ENCODE measurements at regions not wholly inside any gene's neighbourhood (a gene's known extent, or its start where the extent isn't known, plus 50 kb on each side); places are given as distances from the start of the nearest gene placed in this dataset.
"Not testable (repeated sequence)": the region's sequence is repeated elsewhere in the genome, so short reads cannot be mapped to it uniquely, and the experiment has no call there.

DNA sequence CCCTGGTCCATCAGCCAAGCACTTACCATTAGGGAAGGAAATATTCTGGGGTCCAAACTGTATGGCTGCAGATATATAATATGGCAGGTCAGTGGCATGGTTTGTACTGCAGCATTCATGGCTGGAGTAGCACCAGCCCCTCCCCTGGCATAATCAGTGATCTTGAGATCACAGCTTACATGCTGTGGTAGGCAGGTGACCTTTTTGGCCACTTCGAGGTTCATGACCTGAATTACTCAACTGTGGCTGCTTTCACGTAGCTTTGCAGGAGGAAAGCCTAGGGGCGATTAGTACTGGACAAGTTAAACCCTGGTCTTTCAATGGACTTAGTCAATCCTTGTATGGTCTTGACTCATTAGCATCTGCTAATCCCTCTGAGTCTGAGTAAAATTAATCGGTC is 169.8 kb downstream of the SPRY2 start:
- DNase-seq, result no peak

DNA sequence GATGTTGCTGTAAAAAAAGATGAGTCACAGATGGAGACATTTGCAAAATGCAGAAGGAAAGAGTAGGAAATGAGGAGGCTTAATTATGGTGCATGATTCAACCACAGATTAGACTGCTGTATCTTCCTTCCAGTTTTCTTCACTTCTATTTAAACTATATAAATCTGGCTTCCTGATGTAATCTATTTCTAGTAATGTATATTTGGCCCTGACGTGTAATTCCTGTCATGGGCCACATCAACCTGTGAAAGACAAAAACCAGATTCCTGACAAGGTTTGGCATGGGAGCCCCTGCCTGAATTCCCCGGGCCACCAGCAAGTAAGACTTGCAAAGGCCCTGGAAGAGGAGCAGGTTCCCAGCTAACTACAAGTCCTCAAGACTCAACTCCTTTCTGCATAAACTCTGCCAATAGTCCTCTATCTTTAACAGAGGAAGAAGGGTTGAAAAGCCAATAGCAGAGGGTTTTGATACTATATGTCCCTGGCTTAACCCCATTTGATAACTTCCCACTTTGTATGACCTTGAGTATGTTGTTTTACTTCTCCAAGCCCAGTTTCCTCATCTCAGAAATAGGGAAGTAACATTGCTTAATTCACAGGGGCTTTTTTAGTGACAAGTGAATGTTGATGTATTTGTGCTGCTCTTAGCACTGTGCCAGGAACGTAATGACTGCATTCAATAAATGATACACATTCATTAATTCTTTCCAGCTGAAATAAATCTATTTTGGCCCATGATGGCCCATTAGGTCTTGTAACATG is 172.7 kb downstream of the SPRY2 start:
- no peak for DNase-seq

DNA sequence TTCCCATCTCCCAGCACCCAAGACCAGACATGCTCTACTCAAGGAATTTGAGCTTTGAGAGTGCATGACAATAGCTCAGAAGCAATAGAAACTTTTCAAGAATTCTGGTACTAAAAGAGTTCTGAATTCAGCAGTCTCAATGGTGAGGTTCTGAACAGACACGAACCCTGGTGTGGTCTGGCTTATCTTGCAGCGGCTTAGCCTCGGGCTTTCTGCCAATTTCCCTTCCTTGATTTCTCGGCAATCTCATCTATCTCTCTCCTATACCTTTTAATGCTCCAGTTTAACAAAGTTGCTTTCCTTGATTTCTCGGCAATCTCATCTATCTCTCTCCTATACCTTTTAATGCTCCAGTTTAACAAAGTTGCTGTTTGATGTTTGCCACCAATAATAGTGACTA is 174.6 kb downstream of the SPRY2 start:
- no peak for DNase-seq

DNA sequence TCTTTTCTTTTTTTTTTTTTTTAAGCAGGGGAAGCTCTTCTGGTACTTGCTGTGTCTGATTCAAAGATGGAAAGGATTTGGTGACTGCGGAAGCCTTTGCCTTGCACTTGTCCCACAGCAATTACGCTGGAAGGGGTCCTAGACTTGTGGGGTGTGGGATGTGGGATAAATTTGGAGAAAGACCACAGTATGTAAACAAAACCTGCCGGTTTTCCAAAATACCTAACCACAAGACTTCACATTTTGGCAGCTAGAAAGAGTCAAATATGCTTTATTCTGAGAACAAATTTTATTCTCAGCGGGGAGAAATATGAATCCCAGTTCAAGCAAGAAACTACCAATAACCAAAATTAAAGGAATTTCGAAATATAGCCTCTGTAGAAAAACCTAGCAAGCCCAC is 176.5 kb downstream of the SPRY2 start:
- DNase-seq, result no peak

DNA sequence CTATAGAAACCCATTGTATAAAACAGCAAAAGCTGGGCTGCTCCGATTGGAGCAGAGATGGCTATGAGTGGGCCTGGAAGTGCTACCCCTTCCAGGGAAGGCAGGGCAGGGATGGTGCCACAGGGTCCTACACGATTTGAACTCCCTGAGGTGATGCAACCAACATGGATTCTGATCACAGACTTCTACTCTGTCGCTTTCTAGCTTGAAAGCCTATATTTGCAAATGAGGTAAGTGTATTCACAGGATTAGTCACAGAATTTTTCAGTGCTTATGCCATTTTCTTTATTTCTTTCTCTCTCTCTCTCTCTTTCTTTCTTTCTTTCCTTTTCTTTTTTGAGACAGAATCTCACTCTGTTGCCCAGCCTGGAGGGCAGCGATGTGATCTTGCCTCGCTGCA is 179.0 kb downstream of the SPRY2 start:
- DNase-seq, result no peak

DNA sequence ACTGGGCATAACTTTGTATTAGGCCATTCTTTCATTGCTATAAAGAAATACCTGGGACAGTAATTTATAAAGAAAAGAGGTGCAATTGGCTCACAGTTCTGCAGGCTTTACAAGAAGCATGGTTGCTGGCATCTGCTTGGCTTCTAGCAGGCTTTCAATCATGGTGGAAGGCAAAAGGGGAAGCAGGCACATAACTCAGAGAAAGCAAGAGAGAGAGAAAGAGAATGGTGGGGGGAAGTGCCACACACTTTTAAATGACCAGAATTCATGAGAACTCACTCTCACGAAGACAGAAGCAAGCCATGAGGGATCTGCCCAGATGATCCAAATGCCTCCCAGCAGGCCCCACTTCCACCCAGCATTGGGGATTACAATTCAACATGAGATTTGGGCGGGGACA is 179.7 kb downstream of the SPRY2 start:
- no peak for DNase-seq

DNA sequence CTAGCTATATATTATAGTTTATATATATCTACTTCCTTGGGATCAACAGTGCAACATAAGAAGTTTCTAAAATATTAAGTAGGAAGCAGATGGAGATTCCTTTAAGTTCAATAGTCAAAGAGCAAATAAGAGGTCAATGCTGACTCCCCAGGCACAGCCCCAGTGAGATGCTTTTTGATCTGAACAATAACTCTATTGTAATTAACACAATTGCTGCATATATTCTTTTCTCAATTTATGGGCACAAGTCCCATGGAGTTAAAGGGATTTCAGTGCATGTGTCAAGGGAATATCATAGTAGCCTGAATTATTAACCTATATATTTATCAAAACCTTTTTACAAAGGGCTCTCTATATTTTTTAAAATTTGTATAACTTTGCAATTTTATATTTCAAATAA is 180.8 kb downstream of the SPRY2 start:
- DNase-seq, result no peak

DNA sequence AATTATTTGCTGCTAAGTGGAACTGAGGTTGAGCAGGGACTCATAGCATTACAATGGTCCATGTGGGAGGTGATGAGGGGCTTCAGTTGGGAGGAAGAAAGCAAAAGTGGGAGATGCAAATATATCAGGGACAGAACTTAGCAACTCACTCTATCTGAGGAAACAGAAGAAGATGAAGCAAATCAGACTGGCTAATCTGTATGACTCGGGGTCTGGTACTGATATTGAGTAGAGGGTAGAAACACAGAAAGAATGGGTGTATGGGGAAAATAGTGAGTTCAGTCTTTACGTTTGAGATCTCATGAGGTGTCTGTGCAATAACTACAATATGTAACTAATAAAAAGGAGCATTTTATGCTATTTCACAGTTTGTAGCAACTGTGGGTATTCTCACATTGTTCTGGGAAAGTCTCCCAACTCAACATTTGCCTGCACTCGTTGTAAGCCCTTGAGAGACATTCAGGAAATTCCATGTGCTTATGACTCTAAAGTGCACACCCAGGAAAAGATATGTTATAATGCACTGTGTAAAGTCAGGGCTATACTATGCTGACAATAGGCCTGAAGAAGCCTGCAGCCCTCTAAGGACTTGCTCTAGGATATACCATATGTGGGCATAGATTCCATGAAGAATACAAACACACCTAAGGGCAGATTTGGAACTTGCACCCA is 183.5 kb downstream of the SPRY2 start:
- no peak for DNase-seq

DNA sequence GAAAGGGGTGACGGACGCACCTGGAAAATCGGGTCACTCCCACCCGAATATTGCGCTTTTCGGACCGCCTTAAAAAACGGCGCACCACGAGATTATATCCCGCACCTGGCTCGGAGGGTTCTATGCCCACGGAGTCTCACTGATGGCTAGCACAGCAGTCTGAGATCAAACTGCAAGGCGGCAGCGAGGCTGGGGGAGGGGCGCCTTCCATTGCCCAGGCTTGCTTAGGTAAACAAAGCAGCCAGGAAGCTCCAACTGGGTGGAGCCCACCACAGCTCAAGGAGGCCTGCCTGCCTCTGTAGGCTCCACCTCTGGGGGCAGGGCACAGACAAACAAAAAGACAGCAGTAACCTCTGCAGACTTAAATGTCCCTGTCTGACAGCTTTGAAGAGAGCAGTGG is 188.8 kb downstream of the SPRY2 start:
- DNase-seq, result not testable (repeated sequence)

DNA sequence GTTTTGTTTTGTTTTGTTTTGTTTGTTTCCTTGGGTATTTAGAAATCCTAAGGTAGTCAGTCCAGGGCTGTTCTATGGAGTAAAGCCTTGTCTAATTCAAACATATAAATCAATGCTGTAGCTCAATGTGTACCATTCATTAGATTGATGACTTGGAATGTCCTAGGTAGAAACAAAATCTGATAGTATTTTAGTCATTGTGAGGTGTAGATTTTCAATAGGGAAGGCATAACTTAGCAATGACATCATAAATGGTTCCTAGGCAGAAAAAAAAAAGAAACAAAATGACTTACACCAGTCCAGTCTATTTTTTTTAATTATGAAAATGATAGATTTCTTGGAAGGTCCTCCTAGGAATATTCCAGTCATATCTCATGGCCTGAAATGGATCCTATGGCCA is 189.9 kb downstream of the SPRY2 start:
- no peak for DNase-seq

DNA sequence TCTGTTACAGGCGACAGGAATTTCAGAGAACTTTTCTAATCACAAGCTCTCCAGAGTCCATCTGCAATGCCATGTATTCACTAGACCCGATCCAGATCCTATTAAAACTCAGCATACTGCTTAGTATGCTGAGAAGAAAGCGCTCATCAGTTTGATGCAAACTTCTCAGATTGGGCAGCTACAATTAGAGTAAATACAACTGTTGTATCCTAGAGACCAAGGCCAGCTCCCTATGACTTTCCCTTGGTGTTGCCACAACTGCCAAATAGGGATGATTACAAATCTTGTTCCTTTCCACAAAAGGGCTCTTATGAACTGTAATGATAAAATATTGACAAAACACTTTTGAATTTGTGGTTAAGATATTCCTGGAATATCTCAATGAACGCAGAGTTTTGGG is 191.2 kb downstream of the SPRY2 start:
- no peak for DNase-seq

DNA sequence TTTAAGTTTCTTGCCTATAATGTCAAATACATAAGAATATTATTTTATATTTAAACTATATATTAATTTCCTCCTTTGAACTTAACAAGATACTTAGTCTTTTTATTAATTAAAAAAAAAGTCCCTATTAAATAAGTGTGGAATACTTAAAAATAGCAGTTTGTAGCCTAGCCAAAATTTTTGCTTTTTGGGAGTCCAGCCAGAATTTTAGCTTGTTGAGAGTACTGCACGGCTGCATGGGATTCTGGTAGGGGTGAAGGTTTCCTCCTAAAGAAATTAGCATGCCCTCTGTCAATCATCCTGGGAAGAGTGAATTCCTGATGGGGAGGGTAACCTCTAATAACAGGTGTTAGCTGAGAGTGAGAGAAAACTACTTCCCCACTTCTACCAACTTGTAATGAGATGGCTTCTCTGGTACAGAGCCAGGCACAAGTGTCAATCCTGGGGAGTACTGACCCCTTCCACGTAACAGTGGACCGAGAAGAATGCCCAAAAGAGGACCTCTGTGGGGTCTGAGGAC is 195.7 kb downstream of the SPRY2 start:
- no peak for DNase-seq

DNA sequence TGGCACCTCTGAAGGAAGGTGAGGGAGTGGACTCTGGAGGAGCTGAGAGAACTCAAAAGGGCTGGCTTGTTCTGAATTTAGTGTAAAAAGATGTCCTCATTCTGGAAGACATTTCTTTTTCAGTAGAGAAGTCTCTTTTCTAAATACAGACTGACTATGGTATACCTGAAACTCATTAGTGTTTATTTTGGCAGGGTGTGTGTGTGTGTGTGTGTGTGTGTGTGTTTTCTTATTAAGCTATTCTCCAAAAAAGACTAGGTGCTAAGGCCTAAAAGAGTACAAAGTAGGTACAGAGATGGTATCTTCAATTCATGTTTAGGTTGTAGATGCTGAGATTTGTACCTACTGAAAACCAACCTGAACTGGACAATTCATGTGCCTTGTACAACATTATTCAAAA is 196.4 kb downstream of the SPRY2 start:
- no peak for DNase-seq

DNA sequence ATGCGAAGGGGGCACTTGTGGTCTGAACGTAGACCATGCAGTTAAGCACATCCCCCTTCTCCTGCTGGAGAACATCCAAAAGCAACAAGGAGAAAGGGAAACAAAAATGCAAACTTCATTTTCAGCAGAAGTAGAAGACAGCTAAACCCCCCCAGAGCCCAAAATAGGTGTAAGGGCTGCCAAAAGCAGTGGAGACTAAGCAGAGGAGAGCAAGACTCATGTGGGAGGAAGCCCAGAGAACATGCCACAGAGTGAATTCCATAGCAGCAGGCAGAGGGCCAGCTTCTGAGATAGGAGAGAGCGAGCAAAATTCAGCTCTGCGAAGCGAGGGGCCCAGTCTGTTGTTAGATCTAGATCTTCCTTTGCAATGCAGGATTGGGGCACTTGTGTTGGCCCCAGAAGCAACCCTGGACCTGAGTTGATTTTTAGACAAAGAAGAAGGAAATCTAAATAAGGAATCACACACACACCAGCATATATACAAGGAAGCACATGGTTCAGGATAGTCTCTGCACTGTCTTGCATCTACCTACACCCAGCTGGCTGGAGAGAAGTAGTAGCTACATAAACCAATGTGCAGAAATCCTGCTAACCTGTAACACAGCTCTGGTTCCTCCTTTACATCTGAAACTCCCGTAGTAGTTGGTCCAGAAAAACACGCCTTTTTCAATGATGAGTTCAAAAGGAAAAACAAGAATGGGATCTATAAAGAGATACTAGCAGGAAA is 199.6 kb downstream of the SPRY2 start:
- no peak for DNase-seq

DNA sequence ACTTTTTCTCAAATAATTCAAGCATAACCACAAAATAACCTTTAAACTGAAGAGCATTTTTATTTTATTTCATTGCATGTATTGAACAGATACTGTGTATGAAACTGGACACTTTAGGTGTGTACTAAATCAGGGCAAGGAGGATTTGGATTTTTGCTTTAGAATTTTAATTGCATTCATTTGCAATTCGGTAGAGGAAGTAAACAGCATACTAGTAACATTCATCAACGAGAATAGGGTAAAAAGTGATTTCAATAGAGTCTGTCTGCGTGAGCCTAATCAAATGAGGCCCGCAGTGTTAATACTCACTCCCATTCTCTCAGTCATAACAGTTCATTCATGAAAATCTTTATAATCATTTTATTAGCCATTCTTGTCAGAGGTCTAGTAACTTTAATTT is 200.2 kb downstream of the SPRY2 start:
- DNase-seq, result no peak

DNA sequence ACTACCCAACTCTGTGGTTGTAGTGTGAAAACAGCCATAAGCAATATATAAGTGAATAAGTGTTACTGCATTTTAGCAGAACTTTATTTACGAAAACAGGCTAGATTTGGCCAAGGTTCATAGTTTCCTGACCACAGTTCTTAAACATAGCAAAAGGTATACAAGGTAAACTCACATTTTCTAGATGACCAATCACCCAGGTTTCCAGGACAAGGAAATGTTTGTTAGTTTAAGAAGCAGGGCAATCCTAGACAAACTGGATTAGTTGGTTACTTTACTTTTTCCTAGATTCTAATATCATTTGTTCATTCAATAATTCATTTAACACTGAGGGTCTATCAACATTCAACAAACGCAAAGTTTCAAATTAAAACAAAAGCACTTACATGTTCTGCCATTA is 201.7 kb downstream of the SPRY2 start:
- no peak for DNase-seq

DNA sequence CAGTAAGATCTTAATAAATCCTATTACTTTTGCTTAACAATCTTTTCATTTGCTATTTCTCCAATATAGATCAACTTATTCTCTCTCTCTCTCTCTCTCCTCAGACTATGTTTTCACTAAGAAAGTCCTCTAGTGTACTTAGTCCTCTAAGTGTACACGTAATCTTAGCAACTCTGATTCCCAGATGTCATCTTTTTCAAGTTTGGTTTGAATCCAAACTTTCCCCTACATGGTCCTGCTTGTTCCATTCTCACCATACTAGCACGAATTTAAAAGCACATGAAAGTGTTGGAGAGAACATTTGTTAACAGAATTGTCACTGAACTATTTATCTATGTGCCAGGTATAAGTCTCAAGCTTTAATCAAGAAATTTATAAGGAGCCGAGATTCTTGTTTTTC is 202.9 kb downstream of the SPRY2 start:
- DNase-seq, result no peak

DNA sequence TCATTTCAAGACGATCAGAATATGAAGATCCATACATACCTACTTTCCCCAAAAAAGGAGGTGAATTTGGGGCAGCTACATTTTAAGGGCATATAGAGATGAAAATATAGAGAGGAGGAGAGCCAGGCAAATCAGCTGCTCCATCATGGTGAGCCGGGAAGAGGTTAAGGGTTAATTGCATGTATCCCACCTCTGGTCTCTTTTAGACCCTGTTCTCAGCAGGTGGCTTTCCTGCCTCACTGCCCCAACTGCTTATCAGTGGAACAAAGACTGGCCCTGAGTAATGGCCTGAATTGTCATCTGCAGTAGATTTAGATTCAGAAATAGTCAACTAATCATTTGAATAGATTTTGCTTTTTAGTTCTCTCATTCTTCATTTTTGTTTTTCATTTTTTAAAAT is 206.6 kb downstream of the SPRY2 start:
- no peak for DNase-seq

DNA sequence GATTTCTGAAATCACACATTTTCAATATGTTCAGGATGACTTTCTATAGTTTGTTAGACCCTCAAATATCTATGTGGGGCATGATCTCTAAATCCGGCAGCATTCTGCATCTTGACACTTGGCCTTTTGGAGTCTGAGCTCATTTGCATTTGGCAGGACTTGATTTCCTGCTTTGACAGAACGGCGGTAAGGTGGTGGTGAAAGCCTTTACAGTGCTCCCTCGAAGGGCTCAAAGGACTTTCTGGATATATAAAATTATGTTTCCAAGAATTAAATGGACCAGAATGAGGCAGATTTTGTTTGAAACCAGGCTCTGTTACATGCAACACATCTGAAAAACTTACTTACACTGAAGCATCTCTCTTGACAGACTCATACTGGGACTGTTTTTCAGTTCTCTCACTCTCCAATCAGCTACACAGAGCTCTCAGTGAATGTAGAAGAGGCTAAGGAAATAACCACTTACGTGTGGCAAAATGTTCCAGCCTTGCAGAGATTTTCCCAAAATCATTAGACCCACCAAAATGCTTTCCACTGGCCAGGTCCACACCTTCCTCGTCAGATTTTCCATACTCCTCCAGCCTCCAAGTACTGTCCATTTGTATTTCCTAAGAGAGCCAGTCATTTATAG is 207.2 kb downstream of the SPRY2 start:
- DNase-seq, result no peak

DNA sequence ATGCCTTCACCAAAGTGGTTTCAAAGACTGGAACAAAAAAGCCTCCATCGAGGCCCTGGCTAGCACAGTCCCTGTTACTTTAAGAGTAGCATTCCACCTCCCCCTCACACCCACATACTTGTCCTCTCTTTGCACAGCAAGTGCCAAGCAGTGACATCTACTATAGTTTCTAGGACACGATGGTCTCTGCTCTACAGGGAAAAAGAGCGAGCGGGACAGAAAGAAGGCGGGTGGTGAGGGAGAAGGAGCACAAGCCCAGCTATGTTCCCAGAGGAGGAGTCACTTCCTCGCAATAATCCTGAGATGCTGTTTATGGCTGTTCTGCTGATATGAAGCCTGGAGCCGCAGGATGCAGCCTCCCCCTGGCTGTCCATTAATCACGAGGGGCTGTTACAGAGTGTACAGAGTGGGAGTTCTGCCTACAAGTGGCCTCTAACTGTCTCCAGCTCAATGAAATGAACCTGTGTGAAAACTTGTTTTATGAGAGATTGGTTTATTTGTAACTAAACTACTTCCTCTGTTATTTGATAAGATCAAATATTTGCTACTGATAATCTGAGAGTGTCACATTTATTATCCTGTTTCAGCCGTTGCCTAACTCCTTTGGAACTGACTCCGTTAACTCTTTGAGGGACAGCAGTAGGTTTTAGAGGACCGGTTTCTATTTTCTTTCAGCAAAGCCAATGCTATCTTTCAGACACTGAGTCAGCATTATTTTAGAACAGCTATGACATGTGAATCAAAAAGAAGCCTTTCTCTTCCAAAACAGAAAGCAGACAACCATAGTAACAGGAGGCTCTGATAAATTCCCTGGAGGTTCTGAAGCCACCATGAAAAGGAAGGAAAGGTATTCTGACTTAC is 208.0 kb downstream of the SPRY2 start:
- no peak for DNase-seq

DNA sequence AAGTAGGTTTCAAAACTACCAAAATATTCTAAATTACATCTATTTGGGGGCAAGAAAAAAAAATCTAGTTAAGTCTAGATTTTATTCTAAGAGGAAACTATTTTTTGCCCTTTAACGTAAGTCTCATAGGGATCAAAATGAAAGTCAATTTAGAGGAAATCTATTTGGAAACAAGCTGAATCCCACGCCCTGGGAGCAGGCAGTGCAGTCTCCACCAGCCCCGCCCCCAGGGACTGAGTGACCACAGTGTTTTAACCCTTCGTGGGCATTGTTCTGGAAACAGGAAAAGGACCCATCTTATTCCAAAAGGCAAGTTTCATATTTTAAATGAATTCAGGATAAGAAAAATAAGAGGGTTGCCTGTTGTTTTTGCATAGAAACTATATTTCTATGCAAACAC is 209.7 kb downstream of the SPRY2 start:
- DNase-seq, result no peak

DNA sequence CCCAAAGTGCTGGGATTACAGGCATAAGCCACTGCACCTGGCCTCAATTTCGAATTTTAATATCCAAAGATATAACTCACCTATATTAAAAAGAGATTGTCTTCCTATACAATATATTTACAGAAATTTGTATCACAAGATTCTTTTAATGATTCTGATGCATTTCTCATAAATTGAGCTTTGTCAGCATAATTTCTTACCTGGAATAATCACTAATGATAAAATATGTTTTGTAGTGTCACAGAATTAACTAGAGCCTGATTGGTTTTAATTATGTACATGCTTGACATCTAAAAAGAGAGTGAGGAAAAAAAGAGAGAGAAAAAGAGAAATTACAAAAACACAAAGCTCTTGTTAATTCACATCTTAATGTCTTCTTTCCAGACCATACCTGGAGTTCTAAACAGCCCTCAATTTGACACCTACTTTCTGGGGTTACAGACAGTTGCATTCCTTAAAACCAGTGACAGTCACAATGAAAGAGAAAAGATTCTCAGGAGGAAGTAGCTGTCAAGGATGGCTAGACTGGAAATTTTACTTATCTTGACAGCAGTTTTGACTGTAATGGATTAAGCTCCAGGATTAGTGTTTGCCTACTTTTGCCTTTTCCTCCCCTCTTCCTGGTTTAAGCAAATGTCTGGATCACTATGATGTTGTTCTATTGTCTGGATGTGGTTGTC is 214.4 kb downstream of the SPRY2 start:
- no peak for DNase-seq

All from activated CD8-positive, alpha-beta memory T cell treated with anti-CD3 and anti-CD28 coated beads, Interleukin-2, amount 50 U/mL, for 4 hours (primary cell).